GOT3 (cell line): ENCODE measurements at regions not wholly inside any gene's neighbourhood (a gene's known extent, or its start where the extent isn't known, plus 50 kb on each side); places are given as distances from the start of the nearest gene placed in this dataset.
"Not testable (repeated sequence)": the region's sequence is repeated elsewhere in the genome, so short reads cannot be mapped to it uniquely, and the experiment has no call there.

Experiments used
- DNase-seq: peaks from one replicate; lab custom pipeline; 2025; ENCODE audit warnings: mixed read lengths; lab: John Stamatoyannopoulos, UW

DNA sequence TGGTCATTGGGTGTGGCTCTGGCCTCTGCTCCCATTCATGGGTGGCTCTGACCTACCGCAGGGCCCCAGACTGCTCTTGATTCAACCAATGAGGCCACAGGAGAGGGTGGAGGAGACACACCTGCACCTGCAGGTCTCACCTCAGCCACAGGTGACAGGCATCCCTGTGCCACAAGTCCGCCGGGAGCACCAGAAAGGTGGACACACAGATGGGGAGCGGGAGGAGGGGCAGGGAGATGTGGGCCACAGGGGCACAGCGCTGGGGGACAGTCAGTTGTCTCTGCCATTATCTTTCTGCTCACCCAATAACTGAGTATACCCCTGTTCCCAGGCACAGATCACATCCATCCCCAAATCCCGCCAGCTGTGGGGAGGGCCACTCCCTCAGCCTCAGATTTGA is 189.1 kb upstream of the SALL3 start:
- no peak for DNase-seq

DNA sequence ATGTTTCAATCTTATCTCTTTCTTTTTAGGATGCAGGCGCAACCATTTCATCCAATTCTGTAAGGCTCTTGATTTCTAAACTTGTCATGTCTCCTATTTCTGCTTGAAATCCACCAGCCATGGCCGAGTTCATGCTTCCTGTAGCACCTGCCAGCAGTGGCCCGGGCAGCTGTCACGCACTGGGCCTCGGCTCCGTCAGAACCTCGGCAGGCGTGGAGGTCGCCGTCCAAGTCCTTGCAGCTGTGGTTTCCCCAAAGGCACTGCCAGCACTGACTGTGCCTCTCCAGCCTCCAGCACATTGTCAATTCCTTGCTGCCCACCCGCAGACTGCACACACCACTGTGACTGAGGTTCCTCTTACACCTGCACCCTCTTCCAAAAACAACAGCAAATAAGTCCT is 188.7 kb upstream of the SALL3 start:
- DNase-seq, result no peak

DNA sequence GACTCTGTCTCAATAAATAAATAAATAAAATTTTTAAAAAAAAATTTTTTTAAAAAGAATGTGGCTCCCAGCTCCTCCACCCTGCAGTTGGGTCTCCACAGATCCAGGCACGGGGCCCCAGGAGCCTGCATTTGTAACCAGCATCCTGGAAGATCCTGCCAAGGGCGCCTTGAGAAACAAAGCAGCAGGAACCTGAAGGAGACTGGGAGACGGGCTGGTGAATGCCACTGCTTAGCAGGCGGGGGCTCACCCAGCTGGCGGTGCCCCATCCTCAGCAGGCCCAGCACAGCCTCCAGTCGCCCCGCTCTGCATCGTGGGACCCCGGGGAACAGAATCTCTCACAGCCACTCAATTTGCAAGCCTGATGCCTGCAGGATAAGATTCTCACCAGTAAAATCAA is 187.5 kb upstream of the SALL3 start:
- DNase-seq, result no peak

DNA sequence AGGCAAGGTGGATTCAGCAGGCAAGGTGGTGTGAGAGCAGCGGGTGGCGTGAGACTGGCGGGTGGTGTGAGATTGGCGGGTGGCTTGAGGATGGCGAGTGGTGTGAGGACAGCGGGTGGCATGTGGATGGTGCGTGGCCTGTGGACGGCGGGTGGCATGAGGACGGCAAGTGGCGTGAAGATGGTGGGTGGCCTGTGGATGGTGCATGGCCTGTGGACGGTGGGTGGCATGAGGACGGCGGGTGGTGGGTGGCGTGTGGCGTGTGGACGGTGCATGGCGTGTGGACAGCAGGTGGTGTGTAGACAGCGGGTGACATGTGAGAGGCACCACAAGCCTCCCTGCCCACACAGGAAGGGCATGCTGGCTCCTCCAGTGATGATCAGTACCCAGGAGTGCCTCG is 186.9 kb upstream of the SALL3 start:
- DNase-seq, result no peak

DNA sequence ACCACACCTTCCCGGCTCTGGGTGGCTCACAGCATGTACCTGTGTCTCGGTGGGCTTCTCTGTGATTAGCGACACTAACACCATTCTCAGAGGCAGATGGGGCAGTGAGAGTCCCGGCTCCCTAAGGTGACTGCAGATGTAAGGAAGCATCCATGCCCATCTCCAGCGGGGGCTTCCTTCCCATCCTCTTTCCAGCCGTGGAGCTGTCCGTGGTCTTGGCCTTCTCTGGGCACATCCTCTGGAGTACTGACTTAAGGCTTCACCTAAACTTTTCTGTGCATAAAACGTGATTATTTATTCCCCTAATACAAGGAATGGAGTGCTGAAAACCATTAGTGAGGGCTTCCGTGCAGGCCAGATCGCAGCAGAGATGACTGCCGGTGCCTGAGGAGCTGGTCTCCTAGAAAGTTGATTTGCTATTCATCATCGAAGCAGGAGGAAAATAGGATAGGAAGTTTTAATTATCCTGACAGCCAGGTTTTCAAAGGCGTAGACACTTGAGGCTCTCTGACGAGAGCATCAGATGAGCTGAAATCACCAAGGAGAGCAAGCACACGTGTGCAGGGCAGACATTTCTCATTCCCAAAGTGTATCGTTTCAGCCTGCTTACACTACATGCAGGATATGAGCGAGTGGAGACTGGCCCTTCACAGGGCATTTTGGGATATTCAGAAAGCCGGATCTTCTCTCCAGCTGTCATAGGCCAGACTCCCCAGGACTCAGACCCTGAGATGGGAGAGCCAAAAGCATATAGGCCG is 186.1 kb upstream of the SALL3 start:
- no peak for DNase-seq

DNA sequence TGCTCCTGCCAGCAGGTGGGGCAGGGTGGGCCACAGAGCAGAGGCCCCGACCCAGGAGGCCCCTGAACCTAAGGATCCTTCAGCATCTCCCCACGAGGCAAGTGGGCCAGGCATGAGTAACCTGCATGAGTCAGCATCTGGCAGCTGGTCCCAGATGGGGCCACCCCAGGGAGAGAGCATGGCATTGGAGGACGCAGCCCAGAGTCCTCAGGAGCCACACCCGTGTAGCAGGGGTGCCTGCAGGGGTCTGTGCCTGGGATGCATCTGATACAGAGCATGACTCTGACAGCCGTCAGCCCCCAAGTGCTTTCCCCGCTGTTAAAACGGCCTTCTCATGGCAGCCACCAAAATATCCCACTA is 185.6 kb upstream of the SALL3 start:
- no peak for DNase-seq

DNA sequence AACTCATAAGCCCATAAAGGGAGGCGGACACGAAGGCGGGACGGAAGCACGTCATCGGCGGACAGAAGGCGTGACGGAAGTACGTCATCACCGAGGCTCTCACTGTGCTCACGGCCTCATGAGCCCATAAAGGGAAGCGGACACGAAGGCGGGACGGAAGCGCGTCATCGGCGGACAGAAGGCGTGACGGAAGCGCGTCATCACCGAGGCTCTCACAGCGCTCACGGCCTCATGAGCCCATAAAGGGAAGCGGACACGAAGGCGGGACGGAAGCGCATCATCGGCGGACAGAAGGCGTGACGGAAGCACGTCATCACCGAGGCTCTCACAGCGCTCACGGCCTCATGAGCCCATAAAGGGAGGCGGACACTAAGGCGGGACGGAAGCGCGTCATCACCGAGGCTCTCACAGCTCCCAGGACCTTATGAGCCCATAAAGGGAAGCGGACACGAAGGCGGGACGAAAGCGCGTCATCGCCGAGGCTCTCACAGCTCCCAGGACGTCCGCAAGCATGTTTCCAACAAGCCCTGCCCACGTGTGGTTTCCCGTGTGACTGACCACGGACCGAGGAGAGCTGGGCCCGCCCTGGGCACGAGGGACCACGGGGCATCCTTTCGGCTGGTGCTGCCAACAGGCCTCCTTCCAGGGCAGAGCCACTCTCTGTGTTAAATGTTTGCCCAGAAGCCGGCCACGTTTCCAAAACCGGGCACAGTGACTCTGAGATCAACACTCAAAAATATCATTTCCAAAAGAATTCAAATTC is 182.7 kb upstream of the SALL3 start:
- DNase-seq, result no peak

DNA sequence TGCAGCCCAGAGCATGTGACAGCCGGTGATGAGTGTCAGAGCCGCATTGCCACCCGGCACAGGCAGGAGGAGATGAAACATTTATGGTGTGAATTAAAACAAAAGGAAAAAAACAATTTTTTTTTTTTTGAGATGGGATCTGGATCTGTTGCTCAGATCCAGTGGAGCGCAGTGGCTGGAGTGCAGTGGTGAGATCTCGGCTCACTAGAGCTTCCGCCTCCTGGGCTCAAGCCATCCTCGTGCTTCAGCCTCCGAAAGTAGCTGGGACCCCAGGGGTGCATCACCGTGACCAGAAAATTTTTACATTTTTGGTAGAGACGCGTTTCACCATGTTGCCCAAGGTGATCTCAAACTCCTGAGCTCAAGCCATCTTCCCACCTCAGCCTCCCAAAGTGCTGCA is 182.1 kb upstream of the SALL3 start:
- no peak for DNase-seq

DNA sequence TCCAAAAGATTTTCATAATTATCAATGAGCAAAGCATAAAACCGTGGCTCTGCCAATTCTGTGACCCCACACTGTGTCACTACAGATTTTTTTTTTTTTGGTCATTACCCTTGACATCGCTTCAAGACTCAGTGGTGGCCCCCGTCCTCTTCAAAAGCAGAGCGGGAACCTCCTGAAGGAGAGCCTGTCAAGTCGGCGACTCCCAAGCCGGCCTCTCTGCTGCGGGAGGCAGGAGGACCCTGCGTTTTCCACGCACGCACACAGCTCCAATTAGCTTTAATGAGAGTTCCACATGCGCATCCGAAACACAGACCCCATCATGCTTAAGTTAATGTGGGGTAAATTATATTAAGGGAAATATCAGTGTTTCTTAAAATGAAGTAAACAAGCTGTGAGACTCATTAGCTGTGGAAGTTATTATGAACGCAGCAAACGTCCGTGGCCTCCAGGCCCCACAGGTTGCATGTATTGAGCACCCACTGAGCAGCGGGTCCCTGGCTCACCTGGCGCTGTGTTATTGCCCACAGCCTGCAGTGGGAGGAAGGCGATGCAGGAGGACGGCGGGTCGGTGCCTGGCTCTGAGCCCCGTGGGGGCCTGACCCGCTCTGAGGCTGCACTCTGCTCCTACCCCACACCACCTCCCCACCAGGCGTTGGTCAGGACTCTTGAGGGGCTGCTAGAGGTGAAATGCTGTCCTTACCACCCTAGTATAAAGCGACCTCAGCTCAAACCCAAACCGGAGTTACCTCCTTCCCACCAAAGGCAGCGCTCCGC is 181.0 kb upstream of the SALL3 start:
- DNase-seq, result no peak

DNA sequence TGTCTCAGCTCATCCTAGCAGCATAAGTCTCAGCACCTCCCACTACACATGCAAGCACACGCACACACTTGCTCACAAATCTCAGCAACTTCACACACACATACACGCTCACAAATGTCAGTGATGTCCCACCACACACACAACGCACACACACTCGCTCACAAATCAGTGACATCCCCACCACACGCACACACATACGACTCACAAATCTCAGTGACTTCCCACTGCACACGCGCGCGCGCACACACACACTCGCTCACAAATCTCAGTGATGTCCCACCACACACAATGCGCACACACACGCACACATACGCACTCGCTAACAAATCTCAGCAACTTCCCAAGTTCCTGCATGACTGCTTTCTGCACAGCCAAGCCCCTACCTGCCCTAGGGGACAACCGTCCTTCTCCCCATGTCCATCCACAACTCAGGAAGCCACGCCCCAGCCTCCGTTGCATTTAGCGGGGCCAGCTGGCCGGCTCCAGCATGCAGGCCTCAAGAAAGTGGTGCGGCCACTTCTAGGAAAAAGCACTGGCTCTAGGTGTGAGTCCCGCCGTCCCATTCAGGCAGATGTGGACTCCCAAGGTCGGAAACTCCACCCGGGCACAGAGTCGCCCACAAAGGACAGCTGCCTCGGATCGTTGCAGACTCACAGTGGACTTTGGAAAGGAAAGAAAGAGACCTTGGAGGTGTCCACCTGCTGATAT is 180.1 kb upstream of the SALL3 start:
- DNase-seq, result no peak

DNA sequence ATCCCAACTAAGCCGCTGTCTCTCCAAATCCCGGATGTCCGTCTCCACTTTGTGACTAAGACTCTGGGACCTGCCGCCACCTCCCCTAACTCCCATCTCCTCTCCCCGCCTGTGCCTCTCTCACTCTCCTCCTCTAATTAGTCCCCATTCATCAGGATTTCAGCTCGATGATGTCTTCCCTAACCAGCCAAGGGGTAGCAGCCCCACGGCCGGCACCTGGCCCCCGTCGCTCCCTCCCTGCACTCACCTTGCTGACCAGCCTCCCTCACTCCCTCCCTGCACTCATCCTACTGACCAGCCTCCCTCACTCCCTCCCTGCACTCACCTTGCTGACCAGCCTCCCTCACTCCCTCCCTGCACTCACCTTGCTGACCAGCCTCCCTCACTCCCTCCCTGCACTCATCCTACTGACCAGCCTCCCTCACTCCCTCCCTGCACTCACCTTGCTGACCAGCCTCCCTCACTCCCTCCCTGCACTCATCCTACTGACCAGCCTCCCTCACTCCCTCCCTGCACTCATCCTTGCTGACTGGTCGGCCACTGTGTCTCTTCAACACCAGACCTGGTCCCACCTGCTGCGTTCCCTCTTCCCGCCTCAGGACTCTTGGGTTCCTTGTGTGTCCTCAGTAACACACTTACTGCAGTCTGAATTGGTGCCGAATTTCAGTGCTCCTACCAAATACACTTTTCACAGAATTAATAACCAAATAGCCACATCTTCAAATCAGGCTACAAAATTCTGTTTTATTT is 179.3 kb upstream of the SALL3 start:
- not testable (repeated sequence) for DNase-seq

DNA sequence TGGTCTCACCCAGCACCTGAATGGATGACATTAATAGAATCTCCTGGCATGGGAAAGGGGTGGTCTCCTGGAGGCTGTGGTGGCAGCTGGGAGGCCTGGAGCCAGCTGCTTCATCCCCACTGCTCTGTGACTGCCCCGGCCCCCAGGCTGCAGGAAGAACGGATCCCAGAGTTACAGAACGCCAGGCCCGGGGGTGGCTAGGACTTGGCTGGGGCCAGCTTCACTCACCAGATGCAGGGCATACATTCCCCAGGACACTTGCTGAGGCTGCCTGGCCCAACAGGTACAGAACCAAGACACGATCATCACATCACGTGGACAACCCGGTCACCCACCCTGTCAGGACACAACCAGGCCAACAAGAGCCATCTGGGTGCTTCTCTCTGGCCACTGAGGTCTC is 178.6 kb upstream of the SALL3 start:
- DNase-seq, result no peak

DNA sequence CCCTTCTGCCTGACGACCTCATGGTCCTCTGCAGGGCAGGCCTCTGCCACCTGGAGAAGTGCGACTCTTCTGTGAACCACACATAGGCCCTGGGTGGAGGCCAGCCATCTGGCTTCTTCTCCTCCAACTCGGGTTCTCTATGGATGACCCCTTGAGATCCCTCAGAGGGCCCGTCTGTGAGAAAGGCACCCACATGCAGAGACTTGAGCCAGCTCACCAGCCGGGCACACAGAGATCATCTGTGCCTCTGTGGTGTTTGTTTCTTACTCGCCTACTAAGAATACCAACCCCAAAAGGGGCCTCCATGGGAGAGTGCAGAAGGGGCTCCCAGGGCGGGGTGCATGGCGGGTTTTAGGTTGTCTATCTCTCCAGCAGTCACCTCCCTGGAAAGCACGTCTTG is 176.5 kb upstream of the SALL3 start:
- no peak for DNase-seq

DNA sequence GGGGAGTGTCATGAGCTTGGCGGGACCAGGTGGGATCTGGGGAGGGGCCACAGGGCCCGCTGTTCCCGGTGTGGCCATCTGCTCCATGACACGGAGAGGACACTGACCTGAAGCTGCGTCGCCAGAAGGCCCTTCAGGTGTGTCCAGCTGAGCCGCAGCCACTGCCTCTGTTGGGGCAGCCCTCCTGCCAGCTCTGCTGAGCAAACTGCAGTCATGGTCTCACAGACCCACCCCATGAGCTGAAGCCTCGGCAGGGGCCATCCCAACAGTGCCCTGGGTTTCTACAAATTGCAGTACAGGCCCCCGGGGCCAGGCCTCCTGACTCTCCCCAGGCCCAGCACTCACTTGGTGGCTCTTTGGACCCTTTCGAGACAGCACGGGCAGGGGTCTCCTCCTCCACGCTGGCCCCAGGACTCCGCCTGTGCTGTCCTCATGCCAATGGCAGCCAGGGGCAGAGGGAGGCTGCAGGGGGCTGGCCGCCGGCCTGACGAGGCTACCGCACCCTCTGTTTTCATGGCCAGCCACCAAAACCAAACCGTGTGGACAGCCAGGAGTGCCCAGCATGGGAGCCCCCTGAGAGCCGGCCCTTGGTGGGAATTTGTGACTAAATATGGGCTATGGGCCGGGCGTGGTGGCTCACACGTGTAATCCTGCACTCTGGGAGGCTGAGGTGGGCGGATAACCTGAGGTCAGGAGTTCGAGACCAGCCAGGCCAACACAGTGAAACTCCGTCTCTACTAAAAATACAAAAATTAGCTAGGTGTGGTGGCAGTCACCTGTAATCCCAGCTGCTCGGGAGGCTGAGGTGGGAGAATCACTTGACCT is 175.2 kb upstream of the SALL3 start:
- DNase-seq, result no peak

DNA sequence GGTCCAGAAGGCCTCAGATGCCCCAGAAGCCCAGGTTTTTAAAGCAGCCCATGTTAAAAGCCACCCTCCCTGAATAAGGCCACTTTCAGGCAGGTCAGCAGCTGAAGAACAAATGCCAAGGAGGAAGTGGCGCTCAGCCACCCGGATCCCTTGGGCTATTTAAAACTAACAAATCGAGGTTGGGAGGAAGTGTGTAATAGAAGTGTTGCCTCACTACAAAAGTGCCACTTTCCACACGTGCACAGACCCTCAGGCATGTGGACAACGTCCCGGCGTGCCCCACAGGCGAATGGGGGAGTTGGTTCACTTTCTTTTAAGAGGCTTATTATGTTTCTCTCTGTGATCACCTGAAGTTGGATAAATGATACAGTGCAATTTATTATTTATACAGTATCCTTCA is 173.8 kb upstream of the SALL3 start:
- no peak for DNase-seq

DNA sequence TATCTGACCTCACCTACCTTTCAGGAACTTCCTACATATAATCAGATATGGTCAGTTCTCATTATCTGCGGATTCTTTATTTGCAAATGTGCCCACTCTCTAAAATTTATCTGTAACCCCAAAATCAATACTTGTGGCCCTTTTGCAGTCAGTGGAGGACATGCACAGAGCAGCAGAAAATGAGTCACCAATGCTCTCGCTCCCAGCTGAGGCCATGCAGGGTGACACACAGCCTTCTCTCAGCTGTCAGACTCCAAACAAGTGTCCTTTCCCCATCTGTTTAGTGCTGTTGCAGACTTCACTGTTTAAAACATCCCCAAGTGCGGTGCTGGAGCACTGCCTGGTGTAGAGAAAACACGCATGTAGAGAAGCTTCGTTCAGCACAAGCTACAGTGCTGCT is 171.9 kb upstream of the SALL3 start:
- no peak for DNase-seq

DNA sequence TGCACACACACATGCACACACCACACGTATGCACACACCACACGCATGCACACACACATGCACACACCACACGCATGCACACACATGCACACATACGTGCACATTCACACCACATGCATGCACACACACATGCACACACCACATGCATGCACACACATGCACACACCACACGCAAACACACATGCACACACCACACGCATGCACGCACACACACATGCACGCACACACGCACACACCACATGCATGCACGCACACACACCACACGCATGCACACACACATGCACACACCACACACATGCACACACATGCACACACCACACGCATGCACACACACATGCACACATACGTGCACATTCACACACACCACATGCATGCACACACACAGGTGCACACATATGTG is 169.8 kb upstream of the SALL3 start:
- no peak for DNase-seq

DNA sequence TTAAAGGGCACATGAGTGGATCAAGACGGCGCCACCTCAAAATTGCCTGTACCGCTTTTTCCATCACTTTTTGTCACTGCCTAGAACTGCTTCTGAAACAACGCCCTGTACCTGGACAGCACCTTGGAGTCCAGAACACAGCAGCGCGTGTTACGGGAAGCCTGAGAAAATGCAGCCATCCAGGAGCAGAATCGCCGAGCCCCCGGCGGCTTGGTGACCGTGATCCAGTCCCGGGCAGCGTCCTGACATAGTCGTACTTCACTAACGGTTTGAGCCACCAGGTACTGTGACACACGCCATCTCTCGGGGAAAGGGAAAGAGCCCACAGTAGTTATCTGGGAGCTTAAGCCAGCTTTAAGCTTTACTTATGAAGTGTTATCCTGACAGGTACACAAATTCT is 168.9 kb upstream of the SALL3 start:
- no peak for DNase-seq

DNA sequence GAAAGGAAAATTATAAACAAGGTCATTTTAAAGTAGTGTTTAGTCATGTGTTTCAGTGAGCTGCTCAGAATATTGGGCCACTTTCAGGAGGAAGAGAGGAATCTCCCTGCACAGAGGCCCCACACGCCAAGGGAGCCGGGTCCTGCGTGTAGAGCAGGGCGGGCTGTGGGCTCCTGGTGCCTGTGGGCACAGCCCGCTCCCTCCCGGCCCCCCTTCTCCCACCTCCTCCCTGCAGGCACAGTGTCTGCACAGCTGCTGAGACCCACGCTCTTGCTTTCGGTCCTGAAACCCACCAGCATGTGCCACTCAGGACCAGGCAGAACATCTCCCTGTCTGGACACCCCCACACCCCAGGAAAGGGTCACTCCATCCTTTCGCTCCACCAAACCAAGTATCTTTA is 167.6 kb upstream of the SALL3 start:
- no peak for DNase-seq

DNA sequence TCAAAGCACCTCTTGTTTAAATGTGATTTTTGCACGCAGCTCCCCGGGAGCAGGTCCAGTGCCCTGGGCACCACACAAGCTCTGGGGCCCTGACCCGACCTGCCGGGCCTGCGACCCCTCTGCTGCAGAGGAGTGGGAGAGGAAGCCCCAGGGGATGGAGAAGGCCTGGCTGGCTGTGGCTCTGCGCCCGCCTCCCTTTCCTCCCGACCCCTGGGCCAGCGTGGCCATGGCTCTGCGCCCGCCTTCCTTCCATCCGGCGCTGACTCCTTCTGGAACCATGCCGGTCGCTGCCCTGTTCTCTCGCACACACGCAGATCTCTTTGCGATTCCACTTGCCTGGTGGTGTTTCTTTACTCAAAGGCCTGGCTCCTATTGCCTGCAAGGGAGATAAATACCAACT is 166.5 kb upstream of the SALL3 start:
- no peak for DNase-seq
